SH-SY5Y (cell line): ENCODE measurements at regions not wholly inside any gene's neighbourhood (a gene's known extent, or its start where the extent isn't known, plus 50 kb on each side); places are given as distances from the start of the nearest gene placed in this dataset.

Source experiments
- GATA2 ChIP-seq: IDR thresholded peaks from 2 replicates; pipeline ENCODE4 v1.6.1; 2011; ENCODE audit warnings: mild to moderate bottlenecking, low read depth, low read length
- GATA3 ChIP-seq: IDR thresholded peaks from 2 replicates; pipeline ENCODE4 v1.6.1; 2011; ENCODE audit warnings: low read depth, mild to moderate bottlenecking, low read length, moderate library complexity

DNA sequence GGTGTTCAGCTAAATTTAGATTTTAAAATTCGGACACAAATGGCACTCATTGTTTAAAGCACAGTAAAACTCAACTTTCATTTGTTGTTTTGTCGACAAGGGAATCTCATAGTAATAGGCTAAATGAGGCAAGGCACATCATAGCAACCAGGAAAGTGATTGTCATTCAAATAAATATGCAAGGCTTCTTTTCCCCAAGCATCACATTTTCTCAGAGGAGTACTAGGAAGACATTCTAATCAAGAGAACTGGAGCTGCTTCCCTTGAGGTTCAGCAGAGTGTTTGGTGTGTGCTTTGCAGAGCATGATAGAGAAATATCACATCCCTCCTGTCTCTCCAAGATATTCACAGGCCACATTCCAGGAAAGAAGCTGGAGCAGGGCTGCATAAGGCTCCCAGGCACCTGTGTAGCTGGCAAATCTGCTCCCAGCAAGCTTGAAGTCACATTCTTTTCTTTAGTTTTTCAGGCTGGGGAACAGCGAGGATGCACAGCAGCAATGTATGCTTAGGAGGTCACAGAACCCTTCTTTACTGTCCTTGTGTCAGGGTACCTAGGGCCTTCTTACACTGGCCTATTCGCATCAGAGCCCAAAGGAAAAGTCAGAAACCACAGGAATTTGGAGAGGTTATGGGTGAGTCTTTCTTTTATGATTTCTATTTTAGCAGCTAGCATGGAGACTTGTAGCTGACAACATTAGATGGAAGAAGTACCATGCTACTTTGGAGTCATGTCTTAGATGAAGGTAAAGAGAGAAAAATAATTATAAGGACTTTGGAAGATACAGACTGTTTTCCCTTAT, 95.9 kb upstream of the HDAC9 start:
- TF ChIP-seq GATA3 (no peak), GATA2 (no peak)
